A673 (cell line): ENCODE measurements at regions not wholly inside any gene's neighbourhood (a gene's known extent, or its start where the extent isn't known, plus 50 kb on each side); places are given as distances from the start of the nearest gene placed in this dataset.

Experiments
- CTCF ChIP-seq: fragments of 300-800, 200-600 bp; sonication (generic); conservative IDR thresholded peaks from 2 replicates; pipeline ENCODE4 v1.5.1; 2017; ENCODE audit warnings: low read depth, mild to moderate bottlenecking, antibody characterized with exemption, low read length, moderate library complexity, mixed read lengths
- EZH2 ChIP-seq: fragments of 200-600 bp; sonication (generic); IDR thresholded peaks from 2 replicates; pipeline ENCODE4 v1.6.1; 2017; ENCODE audit warnings: borderline replicate concordance, low read depth, mild to moderate bottlenecking, mixed read lengths, antibody characterized with exemption, low read length; ENCODE audit not compliant: poor library complexity, severe bottlenecking

- no peak for TF ChIP-seq CTCF
- no peak for TF ChIP-seq EZH2
Observed at GRCh38 chr6:33923857-33924514, 120.2 kb upstream of the MLN start.
